Cardiac septum (tissue), 1 donor: ENCODE measurements at regions not wholly inside any gene's neighbourhood (a gene's known extent, or its start where the extent isn't known, plus 50 kb on each side); places are given as distances from the start of the nearest gene placed in this dataset.
"Not testable (repeated sequence)": the region's sequence is repeated elsewhere in the genome, so short reads cannot be mapped to it uniquely, and the experiment has no call there.

Source experiments
- DNase-seq: peaks from one replicate; pipeline ENCODE4 v3.0.0-alpha.2; 2020; ENCODE audit warnings: low spot score
- intact Hi-C: fragments of 100-400 bp; cut with DNase I; formaldehyde crosslinking; loops from one replicate; pipeline ENCODE4 v1.14.0; 2022
- donor health status: DM: no; HTN: no; CAD: no.

DNA sequence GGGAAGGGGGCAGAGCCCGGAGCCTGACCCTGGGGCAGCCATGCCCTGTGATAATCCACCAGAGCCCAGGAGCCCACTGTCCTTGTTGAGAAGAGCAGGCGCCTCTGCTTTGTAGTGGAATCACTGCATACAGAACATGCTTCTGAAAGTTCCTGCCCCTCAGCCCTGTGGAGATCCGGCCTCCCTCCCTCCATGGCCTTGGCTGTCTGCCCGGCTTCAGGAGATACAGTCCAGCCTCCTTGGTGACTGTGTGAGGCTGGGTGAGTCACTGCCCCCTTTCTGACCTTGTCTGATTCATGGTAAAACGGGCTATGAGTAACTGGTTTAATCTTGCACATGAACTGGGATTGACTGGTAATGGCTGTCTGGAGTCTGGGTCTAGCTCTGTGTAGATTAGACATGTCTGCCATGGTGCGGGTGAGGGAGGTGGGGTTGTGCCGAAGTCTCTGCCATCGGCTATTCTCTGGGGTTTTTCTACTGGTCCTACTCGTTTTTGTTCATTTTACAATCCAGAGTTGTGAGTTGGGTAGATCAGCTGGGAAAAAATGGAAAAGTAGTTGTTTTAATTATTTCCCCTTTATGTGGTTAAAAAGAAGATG lies 141.2 kb downstream of the NPIPB11 start:
- intact Hi-C loops = not testable (repeated sequence)
- DNase-seq = peak; percentile 96

DNA sequence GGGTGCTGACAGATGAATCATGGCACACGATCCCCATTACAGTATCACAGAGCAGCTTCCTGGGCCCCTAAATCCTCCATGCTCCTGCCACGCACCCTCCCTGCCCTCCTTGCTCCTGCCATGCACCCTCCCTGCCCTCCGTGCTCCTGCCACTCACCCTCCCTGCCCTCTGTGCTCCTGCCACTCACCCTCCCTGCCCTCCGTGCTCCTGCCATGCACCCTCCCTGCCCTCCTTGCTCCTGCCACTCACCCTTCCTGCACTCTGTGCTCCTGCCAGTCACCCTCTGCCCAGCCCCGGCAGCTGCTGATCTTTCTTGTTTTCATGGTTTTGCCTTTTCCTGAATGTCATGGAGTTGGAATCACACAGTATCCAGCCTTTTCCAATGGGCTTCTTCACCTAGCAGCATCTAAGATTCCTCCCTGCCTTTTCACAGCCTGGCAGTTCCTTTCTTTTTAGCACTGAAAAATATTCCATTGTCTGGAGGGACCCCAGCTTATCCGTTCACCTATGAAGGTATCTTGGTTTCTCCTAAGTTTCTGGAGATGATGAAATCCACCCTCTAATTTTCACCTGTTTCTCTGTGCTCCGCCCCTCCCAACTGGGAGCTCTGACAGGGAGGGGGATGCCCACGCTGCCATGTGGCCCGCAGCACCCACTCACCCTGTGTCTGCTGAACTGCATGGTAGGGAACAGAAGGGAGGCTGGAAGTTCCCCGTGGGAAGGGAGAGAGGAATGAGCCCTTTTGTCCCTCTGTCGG lies 142.3 kb downstream of the NPIPB11 start:
- intact Hi-C loops, DNase-seq: not testable (repeated sequence)

DNA sequence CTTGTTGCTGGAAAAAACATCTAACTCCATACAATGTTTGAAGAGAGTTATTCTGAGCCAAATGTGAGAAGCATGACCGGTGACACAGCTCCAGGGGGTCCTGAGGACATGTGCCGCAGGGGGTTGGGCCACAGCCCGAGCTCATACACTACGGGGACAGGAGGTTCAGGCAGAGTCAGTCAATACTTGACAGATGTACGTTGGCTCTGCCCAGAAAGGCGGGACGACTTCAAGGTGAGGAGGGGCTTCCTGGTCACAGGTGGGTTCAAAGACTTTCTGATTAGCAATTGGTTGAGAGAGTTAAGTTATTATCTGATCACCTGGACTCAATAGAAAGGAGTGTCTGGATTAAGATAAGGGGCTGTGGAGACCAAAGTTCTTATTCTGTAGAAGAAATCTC lies 143.8 kb downstream of the NPIPB11 start:
- intact Hi-C loops, DNase-seq: not testable (repeated sequence)

DNA sequence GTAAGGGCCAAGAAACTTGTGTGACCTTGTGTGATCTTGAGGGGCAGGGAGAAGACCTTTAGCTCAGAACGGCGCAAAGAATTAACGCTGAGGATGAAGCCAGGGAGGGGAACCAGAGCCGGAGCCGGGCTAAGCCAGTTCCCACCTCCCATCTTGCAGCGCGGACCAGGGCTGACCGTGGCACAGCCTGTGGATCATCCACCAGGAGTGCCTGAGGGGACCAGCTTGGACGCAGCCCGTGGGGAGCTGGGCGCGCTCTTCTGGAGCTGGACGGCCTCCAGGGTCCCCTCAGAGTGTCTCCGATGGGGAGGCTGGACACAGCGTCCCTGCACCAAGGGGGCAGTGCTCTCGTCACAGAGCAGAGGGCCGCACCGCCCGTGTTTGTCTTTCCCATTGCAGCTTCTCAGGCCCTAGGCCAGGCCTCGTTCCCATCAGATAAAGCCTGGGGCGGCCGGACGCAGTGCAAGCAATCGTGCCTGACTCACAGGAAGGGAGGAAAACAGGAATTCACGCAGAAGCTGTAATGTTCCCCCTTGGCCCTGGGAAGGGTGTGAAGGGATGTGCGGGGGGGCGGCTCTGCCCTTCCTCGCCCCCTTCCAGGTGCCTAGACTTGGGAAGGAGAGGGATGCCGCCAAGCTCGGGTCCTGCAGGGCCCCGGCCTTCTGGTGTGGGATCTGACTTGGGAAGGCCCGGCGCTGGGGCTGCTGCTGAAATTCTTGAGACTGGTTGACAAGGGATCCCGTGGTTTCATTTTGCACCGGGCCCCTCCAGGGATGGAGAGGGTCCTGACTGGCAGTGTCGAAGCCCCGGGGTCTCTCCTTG lies 144.9 kb downstream of the NPIPB11 start:
- intact Hi-C loops, DNase-seq: not testable (repeated sequence)

DNA sequence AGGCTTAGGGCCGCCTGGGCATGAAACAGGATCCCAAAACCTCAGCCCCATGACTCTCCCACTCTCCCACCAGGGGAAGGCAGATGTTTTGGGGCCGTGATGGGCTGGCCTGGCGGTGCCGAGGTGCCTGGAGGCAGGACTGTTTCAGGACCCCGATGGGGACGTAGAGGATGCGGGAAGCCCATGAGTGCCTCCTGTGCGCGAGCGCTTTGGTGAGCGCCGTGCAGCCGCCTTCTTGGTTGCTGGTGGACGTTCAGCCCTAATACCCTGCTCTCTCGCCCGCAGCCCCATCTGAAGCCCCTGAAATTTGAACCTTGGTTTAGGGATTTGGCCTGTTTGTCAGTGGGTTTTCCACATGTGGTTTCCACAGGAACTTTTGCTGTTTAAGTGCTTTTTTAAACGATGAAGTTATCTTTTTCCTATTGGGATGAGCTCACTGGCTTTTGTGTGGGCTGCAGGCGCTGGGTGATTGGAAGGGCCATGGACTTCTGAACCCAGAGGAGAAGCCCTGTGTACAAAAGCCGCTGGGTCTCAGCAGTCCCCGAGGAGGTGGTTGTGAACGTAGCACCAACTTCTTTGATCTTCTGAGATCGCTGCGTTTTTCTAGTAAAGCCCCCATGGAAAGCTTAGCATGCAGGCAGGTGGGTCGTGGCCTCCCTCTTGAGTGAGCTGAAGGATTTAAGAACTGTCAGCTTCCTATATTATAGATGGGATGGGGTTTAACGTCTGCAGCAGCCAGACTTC lies 145.7 kb downstream of the NPIPB11 start:
- DNase-seq, intact Hi-C loops: not testable (repeated sequence)

DNA sequence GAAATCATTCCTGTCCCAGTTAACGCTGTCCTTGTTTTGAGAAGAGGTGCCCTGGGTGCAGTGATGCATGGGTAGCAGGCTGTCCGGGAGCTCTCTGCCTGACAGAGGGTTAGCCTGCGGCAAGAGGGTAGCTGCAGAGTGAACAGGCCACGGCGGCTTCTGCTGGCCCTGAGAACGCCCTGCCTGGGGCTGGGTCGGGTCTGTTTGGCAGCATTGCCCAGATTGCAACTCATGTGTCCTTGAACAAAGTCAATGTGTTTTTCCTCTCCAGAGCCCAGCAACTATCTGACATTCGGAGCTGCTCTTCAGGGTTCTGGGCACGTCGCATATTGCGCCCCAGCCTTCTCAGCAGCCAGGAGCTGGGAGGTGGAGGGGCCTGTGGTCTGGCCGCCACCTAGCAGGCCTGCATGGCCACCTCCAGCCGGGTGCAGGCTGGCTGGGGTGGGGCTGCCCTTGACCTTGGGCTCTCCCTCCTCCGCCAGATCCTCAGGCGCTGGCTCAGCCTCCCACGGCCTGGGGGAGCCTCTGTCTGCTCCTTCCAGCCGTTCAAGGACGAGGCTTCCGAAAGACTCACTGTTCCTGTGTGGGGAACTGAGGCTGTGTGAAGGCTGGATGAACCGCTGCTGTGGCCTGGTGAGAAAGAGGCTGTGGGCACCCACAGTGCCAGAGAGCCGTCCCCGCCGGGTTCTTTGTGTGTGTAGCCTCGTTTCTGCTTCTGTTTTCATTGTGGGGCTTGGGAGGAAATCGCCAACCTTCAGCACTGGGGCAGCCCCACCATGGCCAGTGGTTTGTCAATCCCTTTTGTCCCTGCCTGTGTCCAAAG lies 146.7 kb downstream of the NPIPB11 start:
- intact Hi-C loops = loop anchor here (5.0 kb wide), 1 partner anchor 148 kb away; no protein-coding TSS in a partner anchor
- not testable (repeated sequence) for DNase-seq

DNA sequence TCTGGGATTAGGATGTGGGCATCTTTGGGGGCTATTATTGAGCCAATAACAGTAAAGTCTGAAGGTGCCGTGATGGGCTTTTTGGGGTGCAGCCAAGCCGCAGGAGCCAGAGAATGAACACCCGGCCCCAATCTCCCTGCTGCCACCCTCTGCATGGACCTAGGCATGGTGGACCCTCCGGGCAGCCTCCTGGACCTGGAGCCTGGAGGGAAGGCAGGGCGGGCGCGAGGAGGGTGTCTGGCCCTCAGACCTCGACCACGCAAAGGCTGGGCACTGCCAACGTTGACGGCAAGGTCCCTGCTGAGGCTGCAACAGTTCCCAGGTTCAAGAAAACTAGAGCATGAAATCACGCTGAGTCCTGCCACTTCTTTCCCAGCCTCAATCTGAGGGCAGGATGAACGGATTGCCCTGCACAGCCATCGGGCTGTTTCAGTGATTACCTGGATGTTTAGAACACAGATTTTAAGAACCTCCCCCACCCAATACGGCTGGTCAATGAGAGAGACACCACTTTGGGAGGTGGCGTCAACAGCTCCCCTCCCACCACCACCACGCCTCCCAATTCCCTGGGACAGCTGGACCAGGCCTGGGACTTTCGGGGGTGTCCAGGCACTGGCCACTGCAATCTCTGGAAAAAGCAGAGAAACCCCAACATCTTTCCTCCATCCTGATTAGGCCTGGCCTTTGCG lies 147.4 kb downstream of the NPIPB11 start:
- DNase-seq = not testable (repeated sequence)
- intact Hi-C loops = loop anchor here (5.0 kb wide), 1 partner anchor 147 kb away; no protein-coding TSS in a partner anchor

DNA sequence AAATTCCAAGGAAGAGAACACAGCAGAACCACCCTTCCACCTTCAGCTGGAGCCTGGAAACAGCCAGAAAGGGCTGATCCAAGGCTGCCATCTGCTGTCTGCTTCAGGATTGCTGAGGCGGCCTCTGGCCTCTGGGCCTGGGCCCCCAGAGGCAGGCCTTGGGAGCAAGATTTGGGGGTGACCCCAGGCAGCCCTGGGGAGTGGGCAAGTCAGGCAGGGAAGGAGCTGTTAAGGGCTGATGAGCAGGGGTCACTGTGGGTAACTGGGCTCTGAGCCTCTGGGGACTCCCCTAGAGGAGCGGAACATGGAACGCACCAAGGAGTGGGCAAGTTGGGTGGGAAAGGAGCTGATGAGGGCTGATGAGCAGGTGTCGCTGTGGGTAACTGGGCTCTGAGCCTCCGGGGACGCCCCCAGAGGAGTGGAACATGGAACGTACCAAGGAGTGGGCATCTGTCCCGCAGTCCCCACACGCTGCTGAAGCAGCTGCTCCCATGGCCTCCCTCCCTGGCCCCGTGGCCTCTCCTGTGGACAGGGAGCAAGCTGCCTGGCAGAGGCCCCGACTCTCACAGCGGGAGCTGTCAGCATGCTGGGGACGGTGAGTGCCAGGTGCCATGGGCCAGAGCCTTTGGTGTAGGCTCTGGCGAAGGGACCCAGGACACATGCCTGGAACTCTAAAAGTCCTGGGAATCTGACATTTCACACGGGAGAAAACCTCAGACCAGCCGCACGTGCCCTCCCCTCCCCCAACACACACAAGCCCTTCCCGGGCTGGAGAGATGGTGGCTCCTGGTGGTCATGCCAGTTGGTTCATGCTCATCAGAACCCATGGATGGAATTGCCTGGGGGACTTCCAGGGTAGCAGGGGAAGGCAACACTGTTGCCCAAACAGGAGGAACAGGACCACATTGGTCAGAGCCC lies 148.8 kb downstream of the NPIPB11 start:
- intact Hi-C loops = loop anchor here (5.0 kb wide), 1 partner anchor 145 kb away; no protein-coding TSS in a partner anchor
- DNase-seq = not testable (repeated sequence)

DNA sequence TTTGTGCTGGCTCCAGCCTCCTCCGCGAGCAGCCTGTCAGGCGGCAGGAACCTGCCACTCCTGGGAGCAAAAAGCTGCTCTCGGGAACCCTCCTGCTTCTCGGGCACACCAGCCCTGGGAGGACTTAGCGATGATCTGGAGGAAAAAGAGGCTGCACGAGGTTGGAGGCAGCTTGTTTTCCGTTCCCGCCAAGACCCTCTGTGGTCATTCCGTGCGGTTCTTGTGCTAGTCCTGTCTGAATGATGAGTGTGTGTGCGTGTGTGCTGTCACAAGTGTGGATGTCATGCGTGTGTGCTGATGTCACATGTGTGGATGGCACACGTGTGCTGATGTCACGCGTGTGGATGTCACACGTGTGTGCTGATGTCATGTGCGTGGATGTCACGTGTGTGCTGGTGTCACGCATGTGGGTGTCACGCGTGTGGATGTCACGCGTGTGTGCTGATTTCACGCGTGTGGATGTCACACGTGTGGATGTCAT lies 150.0 kb downstream of the NPIPB11 start:
- no peak for DNase-seq
- intact Hi-C loops = loop anchor here (5.0 kb wide), 1 partner anchor 144 kb away; no protein-coding TSS in a partner anchor

DNA sequence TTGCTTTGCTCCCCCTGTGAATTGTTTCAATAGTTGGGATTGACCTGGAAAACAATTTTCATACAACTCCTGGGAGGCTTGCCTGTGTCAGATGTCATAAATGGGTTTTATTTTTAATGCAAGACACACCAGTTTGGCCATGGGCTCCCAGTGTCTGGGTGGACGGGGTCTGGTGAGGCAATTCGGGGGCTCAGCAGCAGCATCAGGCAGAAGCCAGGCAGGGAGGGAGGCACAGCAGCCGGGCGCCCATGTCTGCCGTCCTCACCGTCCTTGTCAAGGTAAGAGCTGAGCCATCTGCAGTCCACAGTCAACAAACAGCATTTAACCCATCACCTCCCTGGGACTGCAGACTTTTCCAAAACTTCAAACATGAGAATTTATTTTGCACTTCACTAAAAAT lies 150.6 kb downstream of the NPIPB11 start:
- intact Hi-C loops = loop anchor here (5.0 kb wide), 1 partner anchor 144 kb away; no protein-coding TSS in a partner anchor
- not testable (repeated sequence) for DNase-seq

DNA sequence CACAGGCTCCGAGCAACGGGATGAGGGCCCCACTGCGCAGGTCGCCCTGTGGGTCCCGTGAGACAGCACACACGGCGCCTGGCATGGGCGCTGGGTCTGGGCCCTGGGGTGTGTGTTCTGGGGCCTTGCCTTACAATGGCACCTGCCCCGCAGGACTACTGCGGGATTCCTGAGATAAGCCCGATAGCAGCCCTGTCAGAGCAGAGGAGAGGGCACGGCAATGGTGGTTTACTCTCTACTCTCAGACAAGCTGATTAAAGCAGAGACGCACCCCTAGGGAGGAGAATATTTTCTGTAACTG lies 151.1 kb downstream of the NPIPB11 start:
- intact Hi-C loops = loop anchor here (5.0 kb wide), 1 partner anchor 143 kb away; no protein-coding TSS in a partner anchor
- not testable (repeated sequence) for DNase-seq

DNA sequence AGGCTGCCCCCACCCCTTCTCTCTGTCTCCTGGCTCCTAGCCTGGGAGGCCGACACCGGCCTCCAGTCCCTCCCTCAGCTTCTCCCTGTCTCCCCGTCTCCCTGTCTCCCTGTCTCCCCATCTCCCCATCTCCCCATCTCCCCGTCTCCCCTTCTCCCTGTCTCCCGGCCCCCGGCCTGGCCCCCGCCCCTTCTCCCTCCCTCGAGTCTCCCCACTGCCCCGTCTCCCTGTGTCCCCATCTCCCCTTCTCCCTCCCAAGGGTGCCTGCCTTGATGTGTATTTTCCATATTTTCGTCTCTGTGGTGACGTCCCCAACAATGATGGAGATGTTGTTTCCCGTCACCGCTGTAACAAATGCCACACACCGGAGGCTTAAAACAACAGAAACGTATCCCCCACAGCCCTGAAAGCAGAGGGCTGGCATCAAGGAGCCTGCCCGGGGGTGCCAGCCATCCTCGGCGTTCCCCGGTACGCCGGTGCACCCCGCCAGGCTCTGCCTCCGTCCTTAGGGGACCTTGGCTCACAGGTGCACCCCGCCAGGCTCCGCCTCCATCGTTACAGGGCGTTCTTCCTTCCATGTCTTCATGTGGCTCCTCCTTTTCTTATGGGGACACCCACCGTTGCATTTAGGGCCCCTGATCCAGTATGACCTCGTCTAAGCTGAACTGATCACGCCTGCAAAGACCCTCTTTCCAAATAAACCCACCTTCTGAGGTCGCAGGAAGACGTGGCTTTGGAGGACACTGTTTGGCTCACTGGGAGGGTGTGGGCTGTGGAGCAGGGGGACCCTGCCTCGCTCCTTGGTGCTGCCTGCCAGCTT lies 151.6 kb downstream of the NPIPB11 start:
- intact Hi-C loops = loop anchor here (5.0 kb wide), 1 partner anchor 143 kb away; no protein-coding TSS in a partner anchor

DNA sequence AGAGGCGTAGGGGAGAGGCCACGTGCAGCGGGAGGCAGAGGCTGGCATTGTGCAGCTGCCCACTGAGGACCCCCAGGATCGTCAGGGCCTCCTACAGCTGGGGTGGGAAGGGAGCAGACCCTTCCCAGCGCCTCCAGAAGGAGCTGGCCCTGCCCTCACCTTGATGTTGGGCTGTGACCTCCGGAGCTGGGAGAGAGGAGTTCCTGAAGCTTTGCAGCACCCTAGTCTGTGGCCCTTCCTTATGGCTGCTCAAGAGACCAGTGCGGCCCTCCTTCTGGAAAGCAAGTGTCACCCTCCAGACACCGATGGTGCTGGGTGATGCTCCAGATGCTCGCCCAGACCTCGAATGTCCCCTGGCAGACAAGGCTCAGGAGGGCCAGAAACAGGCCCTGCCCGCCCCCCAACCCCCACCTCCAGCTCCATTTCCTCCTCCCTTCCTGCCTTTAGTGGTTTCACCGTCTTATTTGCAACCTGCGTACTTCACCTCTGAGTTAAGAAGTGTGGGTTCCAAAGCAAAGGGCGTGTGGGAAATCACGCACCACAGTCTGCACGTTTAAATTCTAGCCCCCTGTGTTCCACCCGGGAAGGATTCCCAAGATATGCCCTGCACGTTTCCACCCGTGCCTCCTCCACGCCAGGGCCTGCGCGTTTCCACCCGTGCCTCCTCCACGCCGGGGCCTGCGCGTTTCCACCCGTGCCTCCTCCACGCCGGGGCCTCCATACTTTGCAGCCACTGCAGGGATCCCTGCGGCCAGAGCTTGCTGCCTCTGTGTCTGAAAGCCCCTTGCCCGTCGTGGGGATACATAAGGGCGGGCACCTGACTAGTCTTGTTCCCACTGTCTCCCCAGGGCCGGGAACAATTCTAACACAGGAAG lies 152.6 kb downstream of the NPIPB11 start:
- DNase-seq, intact Hi-C loops: not testable (repeated sequence)

More for the DNA sequence above, 151.6 kb downstream of the NPIPB11 start:
- DNase-seq = no peak

DNA sequence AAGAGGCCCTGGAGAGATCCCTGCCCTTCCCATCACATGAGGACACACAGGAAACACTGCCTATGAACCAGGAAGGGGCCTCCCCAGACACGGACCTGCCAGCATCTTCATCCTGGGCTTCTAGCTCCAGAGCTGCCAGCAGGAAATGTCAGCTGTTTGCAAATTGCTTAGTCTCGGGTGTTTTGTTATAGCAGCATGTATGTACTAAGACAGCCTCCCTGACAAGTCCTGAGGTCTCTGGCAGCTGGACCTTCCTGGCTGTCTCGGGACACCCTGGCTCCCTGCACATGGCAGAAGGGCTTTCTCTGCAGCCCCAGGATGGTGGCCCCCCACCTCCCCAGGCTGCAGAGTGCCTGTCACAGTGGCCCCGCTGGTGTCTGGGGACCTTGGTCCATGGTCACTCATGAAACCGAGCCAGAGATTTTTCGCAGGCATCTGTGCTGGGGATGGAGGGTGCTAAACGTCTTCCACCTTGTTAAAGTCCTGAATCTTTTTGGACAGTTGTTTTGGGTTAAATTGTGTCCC lies 153.4 kb downstream of the NPIPB11 start:
- intact Hi-C loops, DNase-seq: not testable (repeated sequence)

DNA sequence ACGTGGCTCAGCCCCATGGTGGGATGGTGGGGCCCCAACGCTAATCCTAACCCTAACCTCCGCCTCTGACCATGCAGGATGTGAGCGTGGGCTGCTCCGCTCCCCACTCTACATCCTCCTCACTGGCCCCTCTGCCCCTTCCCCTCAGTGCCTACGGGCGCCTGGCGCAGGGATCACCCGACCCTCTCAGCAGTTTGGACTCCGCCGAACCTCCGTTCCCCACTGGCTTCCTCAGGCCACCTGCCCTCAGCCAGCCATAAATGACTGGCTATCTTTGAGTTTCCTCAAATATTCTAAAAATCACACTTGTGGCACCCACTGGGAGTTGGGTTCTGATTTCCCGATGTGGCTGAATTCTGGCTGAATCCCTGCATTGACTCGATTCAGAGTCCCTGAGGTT lies 154.2 kb downstream of the NPIPB11 start:
- intact Hi-C loops, DNase-seq: not testable (repeated sequence)
